HCEC 1CT (cell line): ENCODE measurements at regions not wholly inside any gene's neighbourhood (a gene's known extent, or its start where the extent isn't known, plus 50 kb on each side); places are given as distances from the start of the nearest gene placed in this dataset.
"Not testable (repeated sequence)": the region's sequence is repeated elsewhere in the genome, so short reads cannot be mapped to it uniquely, and the experiment has no call there.

Experiments
- DNase-seq: peaks from one replicate; pipeline ENCODE4 v3.0.0-alpha.2; 2017

- not testable (repeated sequence) for DNase-seq
These were observed 634.3 kb upstream of the CHD1 start for GRCh38 chr5:99562937-99563627.

DNA sequence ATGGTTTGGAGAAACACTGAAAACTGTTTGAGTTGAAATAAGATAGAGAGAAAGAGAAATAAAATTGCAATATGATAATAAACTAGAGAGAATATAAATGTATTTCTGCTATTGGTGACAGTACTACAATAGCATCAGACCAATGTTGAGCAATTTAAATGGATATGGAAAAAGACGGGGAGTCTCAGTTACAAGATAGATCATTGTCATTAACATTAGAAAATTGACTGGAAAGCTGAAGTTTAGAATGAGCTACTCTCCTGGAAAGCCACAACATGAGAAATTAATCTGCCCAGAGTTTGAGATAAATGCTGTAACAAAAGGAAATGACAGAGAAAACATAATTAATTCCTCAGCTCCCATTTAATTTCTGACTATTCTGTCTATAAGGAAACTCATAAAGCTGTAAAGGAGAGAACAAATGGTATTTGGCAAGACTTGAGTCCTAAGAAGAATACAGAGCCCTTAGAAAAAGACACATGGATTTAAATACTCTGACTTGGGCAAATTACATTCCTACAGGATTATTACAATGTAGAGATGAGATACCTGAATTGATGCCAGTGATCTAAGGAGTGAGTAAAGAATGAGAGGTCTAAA is 624.5 kb upstream of the CHD1 start:
- no peak for DNase-seq

DNA sequence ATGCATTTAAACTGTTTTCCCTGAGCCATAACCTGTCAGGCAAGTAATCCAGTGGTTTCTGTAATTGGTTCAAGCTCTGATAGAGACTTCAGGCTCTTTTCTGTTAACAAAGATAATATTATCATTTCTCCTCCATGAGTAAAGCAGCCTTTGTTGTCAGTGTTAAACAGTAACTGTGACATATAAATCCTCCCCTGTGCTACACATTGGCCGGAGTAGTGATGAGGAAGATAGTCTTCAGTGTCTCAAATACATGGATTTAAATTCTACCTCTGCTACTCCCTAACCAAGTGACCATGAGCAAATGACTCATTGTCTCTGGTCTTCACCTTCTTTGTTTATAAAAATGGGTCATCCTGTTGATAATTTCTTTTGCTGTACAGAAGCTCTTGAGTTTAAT is 615.5 kb upstream of the CHD1 start:
- DNase-seq, result no peak

DNA sequence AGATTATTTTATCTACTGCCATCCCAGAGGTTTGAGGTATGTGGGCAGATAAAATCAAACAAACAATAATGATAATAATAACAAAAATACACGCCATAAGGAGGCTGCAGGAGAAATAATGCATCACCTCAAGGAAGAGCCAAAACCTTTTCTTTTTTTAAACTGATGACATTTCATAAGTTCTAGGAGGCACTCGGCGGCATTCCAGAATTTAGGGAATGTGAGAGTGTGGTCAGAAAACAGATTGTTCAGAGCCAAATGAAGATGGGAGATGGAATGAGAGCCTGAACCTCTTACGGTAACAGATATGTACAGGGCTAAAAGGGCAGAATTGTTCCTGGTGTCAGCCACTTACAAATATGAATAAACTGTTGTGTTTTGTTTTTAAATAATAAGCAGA is 615.0 kb upstream of the CHD1 start:
- no peak for DNase-seq

GRCh38 chr5:99534241-99534640 is 605.4 kb upstream of the CHD1 start:
- not testable (repeated sequence) for DNase-seq

DNA sequence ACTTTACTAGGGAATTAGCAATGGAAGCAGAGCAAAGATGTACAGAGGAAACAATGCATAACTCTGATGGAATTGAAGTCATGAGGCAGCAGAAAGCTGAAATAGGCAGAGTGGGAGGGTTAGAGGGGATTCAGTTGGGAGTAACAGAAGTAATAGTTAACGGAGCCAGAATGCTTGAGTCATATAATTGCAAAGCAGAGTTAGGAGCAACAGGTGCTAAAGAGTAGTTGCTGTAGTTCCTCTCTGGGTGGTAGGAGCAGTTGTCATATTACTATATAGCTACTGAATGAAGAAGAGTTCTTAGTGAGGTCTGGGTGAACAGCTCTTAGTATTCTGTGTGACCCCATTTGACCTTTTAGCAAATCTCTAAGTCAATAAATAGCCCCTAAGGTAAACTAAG is 592.9 kb upstream of the CHD1 start:
- DNase-seq, result not testable (repeated sequence)

DNA sequence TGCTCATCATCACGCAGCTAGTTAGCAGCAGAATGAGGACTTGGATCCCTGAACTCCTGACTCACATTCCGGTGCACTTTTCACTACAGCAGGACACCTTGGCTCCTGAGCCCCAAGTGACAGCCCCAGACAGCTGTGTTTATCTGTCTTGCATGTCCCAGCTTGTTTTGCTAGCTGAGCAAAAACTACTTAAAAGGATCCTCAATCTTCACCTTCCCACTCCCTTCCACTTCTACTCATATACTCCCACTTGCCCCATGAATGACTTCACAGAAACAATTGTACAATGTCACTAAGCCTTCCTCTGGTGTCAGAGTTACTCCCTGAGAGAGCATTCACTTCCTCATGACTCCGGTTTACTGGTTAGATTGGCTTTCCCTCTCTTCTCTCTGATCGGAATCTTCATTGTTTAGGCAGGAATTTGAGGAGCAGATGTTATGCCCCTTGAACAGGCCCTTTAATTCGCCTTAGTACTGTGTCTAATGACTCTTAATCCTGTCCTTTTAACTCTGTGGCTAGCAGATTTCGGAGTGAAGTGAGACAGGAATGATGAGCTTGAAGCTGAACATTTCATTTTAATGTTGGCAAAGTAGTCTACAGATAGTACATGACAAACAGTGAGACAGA is 587.2 kb upstream of the CHD1 start:
- DNase-seq, result not testable (repeated sequence)

DNA sequence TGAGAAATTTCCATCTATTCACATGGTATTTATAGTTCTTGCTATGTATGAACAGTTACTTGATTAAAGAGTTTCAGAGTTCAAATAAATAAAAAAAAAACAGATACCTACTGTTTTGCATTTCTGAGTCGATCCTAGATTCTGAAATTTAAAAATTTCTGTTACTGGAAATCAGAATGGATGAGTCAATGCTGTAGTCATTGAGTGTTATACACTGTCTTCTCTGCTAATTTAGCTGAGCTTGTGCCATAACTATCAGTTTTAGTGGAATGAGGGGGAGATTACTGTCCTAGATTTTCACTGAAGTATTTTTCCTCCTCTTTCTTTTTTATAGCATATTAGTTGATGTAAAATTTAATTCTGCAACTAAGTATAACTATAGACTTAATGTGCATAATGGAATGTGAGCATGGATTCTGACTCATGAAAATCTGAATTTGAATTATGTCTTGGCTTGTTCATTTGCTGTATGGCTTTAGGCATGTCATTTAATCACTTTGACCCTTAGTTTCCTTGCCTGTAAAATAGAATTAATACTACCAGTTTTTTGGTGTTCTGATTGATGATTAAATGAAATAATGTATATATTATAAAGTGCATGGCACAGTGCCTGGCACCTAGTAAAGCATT is 581.5 kb upstream of the CHD1 start:
- DNase-seq, result not testable (repeated sequence)

- DNase-seq, result not testable (repeated sequence)
These were observed 580.3 kb upstream of the CHD1 start for GRCh38 chr5:99509064-99509463.

DNA sequence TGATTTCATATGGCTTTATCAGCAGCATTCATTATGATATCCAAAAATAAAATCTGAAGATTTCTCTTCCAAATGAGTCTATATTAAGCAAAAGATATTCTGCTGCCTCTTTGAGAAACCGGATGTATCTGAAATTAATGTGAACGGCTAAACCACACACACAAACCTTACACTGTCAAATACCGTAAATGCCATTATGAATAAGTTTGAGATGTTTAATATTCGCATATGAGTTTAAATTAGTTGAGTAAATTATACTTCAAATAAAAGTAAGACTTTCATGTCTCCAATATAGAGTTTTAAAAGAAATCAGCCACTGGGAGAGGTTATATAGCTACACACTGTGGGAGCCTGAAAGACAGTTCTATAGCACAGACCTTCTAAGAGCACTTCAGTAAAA is 566.6 kb upstream of the CHD1 start:
- not testable (repeated sequence) for DNase-seq

GRCh38 chr5:99478450-99478849 is 549.6 kb upstream of the CHD1 start:
- not testable (repeated sequence) for DNase-seq

- DNase-seq, result not testable (repeated sequence)
These were observed 544.5 kb upstream of the CHD1 start for GRCh38 chr5:99473328-99473727.

GRCh38 chr5:99471726-99472125 is 542.9 kb upstream of the CHD1 start:
- DNase-seq, result not testable (repeated sequence)

DNA sequence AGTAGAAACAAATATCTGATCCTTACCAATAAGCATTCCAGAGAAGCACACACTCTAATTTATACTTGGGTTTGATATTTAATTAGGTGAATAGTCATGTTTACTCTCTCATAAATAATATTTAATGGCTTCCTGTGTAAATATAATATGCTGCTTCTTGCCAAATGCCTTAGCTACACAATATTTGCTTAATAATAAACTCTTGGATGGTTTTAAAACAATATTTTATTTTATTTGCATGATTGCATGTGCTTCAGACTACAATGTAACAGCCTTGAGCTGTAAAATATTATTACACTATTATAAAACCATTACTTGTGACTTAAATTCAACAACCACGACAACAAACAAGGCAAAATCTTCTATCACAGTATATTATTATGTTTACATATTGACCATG is 542.4 kb upstream of the CHD1 start:
- not testable (repeated sequence) for DNase-seq

- not testable (repeated sequence) for DNase-seq
These were observed 541.8 kb upstream of the CHD1 start for GRCh38 chr5:99470636-99471035.

- no peak for DNase-seq
These were observed 531.9 kb upstream of the CHD1 start for GRCh38 chr5:99460701-99461100.

- DNase-seq, result no peak
These were observed 524.4 kb upstream of the CHD1 start for GRCh38 chr5:99453196-99453595.

DNA sequence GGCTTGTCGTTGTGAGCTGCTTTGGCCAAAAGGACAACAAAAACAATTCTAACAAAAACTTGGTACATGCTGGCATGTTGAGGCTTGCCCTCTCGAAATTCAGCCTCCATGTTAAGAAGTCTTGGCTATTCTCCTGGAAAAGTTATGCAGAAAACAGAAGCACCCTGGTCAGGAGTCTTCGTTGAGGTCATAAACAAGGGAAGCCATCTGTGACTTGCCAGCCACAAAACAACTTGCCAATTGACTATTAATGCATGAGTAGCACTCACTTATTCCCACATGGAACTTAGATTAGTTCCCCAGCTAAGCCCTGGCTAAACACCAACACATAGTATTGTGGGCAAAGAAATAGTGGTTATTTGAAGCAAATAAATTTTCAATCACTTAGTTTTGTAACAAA is 521.0 kb upstream of the CHD1 start:
- no peak for DNase-seq

DNA sequence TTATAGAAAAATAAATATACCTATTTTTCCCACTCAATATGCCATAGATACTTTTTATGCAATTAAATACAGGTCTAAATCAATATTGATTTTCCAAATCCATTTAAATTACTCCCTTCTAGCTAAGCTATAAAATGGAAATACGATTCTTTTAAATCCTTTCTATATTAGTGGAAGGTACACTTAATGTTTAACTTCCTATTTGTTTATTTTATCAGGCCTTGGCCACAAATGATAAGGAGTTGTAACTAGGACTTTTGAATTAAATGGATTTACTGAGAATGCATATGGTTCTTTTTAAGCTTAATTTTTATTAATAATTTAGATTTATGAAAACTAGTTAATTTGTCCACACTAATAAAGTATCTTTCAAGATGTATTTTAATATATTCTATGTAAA is 517.0 kb upstream of the CHD1 start:
- no peak for DNase-seq

GRCh38 chr5:99441235-99441634 is 512.4 kb upstream of the CHD1 start:
- DNase-seq, result no peak

DNA sequence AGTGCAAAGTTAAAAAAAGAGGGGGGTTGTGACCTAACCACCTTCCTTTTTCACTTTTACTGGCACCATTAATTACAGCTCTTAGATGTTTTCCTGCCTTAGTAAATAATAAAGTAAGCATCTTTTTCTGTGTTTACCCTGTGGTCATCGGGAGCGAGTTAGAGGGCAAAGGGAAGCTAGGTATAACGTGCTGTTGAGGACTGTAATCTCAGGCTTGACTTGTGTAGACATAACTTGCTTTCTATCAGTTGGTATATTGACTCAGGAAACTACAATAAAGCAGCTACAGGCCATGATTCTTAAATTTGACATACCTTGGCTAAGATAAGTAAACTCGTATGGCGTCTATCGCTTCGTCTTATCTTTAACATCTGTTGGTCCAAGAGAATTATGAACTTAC is 509.8 kb upstream of the CHD1 start:
- DNase-seq, result no peak

- no peak for DNase-seq
These were observed 509.2 kb upstream of the CHD1 start for GRCh38 chr5:99437986-99438385.

DNA sequence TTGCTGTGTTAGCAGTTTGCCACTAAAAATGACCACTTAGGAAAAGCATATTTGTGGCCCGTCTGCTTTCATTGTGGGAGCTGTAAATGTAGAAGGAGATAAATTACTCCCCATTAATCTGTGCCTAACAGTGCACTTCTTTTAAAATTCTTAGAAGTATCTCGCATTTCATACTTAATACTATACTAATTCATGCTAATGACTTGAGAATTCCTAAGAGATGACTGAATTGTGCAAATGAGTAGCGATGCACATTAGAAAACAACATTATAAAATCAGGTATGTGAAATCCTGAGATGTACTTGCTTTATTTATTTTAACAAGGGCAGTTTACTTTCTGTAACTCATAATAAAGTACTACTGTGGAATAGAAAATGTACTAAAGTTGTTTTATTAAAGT is 494.6 kb upstream of the CHD1 start:
- DNase-seq, result not testable (repeated sequence)

GRCh38 chr5:99418640-99419039 is 489.8 kb upstream of the CHD1 start:
- DNase-seq, result not testable (repeated sequence)
